ENCODE measurements at regions not wholly inside any gene's neighbourhood (a gene's known extent, or its start where the extent isn't known, plus 50 kb on each side); places are given as distances from the start of the nearest gene placed in this dataset.

DNA sequence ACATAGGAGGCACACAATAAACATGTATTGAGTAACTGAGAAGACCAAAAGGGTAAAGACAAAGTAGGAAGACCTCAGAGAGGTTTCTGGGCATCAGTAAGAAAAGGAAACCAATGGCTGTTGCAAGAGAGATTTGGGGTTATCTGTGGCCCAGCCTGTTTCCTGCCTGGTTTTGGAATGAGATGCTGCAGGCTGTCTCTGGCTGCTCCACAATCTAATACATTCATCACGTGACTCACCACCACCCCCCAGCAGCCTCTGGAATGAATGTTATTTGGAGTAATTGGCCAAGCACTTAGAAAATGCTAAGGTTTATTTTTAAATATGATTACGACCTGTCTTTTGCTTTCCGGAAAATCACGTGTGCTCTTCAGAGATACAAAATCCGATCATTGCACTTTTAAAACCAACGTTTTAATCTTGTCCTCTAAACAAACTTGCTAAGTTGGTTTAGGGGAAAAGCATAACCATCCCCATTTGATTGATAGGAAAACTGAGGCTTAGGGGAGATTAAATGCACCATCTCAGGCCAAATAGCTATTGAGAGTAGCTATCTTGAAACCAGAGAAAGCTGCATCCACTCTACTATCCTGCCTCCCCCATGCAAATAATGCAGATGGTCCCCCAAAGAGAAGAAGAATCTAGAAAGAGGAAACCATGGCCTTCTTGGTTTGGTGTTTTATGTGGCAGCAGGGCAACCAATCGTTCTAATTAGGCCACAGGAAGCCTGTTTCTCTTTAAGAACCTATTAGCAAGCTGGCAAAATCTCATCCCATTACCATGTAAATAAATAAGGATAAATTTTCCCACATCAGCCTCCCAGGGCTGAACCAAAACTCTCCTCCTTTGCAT is 151.8 kb upstream of the ADRA1B start:
- no peak for DNase-seq (ENCODE audit: low read depth)

DNA sequence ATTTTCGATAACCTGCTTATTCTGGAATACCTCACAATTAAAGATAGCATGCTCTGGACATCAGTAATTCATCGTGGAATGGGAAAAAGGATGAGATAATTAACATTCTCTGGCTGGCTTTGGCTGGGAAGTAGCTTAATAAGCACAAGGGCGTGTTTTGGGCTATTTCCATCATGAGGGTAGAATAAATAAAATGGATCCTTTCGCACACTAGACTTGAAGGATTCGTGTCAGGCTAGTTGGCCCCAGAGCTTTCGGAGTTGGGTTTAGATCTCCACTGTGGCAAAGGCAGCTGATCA is 151.2 kb upstream of the ADRA1B start:
- H3K4me3 ChIP-seq (ENCODE audit: low read depth, low read length) = no peak overlapping the region
- TF ChIP-seq, protein P1, sequence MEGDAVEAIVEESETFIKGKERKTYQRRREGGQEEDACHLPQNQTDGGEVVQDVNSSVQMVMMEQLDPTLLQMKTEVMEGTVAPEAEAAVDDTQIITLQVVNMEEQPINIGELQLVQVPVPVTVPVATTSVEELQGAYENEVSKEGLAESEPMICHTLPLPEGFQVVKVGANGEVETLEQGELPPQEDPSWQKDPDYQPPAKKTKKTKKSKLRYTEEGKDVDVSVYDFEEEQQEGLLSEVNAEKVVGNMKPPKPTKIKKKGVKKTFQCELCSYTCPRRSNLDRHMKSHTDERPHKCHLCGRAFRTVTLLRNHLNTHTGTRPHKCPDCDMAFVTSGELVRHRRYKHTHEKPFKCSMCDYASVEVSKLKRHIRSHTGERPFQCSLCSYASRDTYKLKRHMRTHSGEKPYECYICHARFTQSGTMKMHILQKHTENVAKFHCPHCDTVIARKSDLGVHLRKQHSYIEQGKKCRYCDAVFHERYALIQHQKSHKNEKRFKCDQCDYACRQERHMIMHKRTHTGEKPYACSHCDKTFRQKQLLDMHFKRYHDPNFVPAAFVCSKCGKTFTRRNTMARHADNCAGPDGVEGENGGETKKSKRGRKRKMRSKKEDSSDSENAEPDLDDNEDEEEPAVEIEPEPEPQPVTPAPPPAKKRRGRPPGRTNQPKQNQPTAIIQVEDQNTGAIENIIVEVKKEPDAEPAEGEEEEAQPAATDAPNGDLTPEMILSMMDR (IDR thresholded peaks at IDR 0.05; ENCODE audit: low read depth, low read length, missing control alignments) = no peak
- no peak for DNase-seq (ENCODE audit: low read depth)

More for the DNA sequence above, 151.8 kb upstream of the ADRA1B start:
- H3K4me3 ChIP-seq (ENCODE audit: low read depth, low read length) = no peak overlapping the region
- TF ChIP-seq, protein P1 (IDR thresholded peaks at IDR 0.05; ENCODE audit: low read depth, low read length, missing control alignments) = no peak

DNA sequence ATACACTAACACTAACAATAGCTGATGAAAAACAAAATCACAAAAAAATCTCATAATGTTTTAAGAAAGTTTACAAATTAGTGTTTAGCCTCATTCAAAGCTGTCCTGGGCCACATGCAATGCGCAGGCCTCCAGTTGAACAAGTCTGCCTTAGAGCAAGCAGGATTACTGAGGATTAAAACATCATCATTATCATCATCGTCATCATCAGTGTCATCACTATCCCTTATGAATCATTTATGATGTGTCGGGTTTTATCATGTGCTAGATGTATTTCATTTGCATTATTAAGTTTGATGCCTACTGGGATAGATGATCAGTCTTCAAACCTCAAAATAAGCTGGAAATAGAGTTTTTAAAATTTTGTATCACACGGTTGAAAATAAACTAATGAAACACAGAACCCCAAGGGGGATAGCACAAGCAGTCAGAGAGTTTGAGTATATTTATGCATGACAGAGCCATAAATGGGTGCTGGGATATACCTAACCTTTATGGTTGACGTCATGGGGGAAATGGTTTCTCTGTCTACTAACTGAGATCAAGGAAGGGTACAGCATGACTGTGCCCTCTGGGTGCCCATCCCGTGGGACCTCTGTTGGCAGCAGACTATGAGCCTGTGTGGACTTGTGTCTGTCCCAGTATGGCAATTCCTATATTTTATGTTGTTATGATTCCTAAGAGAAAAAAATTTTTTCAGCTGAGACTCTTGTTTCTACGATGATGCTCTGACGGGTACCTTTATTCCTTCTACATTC is 150.3 kb upstream of the ADRA1B start:
- H3K4me3 ChIP-seq (ENCODE audit: low read depth, low read length) = no peak overlapping the region
- TF ChIP-seq, protein P1 (IDR thresholded peaks at IDR 0.05; ENCODE audit: low read depth, low read length, missing control alignments) = no peak
- no peak for DNase-seq (ENCODE audit: low read depth)

DNA sequence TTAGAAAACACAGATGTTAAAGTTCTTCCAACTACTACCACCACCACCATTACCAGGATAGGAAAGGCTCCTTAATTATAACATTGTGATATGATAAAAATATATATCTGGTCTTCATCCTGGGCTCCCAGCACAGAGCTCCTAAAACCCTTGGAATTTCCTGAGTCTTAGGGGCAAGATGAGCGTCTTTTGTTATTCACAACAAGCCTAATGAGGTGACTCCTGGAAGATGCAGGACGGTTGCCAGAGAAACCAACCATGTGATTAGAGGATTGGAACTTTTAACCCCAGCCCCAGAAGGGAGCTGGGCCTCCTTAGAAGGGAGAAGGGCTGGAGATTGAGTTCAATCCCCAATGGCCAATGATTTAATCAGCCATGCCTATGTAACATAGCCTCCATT is 148.0 kb upstream of the ADRA1B start:
- H3K4me3 ChIP-seq (ENCODE audit: low read depth, low read length) = no peak overlapping the region
- TF ChIP-seq, protein P1 (IDR thresholded peaks at IDR 0.05; ENCODE audit: low read depth, low read length, missing control alignments) = no peak
- DNase-seq (ENCODE audit: low read depth) = no peak

DNA sequence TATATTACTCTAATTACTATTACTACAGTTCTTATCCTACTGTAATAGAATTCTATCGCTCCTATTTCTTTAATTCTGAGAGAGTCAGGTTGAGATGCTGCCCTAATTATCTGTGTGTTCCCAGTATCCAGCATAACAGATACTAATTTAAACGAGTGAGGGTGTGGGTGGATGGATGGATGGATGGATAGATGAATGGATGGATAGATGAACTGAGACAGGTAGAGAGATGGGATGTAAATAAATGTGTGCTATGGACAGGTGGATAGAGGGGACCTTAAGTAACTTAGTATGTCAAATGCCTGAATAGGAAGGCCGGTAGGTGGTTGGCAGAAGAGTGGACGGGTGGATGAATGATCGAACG is 143.6 kb upstream of the ADRA1B start:
- H3K4me3 ChIP-seq (ENCODE audit: low read depth, low read length) = peak overlapping the region; percentile 15
- TF ChIP-seq, protein P1 (IDR thresholded peaks at IDR 0.05; ENCODE audit: low read depth, low read length, missing control alignments) = no peak
- DNase-seq (ENCODE audit: low read depth) = no peak

DNA sequence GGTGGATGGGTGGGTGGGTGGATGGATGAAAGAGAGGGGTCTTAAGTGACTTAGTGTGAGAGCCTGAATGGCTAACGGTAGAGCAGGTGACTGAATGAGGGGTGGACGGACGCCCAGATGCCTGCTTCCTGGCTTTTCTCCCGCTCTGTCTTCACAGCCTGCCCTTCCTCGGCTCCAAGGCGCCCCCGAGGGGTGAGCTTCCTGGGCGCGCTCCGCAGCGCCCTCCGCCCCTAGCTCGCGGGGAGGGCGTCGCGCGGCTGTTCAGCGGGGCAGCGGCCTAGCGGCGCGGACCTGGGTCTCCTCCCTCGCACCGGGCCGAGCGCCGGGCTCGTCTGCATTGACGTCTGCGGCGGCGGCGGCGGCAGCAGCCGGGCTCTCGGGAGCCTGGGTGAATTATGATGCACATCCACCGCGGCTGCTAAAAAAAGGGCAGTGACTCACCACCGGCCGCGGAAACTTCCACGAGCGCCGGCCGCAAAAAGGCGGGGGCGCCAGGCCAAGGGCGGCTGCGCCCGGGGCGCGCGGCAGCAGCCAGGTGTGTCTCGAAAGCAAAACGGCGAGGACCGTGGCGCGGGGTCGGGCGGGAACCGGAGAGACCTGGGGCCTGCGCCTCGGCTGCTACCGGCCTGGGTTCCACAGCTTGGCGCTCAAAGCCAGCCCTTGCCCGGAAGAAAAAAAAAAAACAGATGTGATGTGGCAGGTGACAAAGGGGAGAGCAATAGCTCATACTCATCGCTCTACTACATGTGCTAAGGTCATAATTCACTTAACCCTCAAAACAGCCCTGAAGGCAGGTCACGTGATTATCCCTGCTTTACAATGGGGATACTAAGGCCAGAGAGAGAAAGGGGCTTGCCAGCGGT is 143.0 kb upstream of the ADRA1B start:
- H3K4me3 ChIP-seq (ENCODE audit: low read depth, low read length) = peak overlapping the region; percentile 15
- DNase-seq (ENCODE audit: low read depth) = no peak
- TF ChIP-seq, protein P1 (IDR thresholded peaks at IDR 0.05; ENCODE audit: low read depth, low read length, missing control alignments) = peak; percentile 17

All from GM12864 (cell line).